Fibroblast of villous mesenchyme (primary cell): ENCODE measurements at regions not wholly inside any gene's neighbourhood (a gene's known extent, or its start where the extent isn't known, plus 50 kb on each side); places are given as distances from the start of the nearest gene placed in this dataset.

Source experiments
- DNase-seq: peaks from one replicate; pipeline ENCODE4 v3.0.0-alpha.2; 2010; ENCODE audit warnings: low read depth
- H3K4me3 ChIP-seq: 2 replicates; pipeline ENCODE4 v1.5.1; 2011; ENCODE audit warnings: low read depth, mild to moderate bottlenecking, low read length
- TF ChIP-seq, protein P1 (sequence below): IDR thresholded peaks from 2 replicates; pipeline ENCODE4 v1.5.1; 2012; ENCODE audit warnings: low read depth, mild to moderate bottlenecking, low read length; ENCODE audit not compliant: insufficient read depth

- H3K4me3 ChIP-seq: no peak overlapping the region
- TF ChIP-seq, protein P1, sequence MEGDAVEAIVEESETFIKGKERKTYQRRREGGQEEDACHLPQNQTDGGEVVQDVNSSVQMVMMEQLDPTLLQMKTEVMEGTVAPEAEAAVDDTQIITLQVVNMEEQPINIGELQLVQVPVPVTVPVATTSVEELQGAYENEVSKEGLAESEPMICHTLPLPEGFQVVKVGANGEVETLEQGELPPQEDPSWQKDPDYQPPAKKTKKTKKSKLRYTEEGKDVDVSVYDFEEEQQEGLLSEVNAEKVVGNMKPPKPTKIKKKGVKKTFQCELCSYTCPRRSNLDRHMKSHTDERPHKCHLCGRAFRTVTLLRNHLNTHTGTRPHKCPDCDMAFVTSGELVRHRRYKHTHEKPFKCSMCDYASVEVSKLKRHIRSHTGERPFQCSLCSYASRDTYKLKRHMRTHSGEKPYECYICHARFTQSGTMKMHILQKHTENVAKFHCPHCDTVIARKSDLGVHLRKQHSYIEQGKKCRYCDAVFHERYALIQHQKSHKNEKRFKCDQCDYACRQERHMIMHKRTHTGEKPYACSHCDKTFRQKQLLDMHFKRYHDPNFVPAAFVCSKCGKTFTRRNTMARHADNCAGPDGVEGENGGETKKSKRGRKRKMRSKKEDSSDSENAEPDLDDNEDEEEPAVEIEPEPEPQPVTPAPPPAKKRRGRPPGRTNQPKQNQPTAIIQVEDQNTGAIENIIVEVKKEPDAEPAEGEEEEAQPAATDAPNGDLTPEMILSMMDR: no peak
- no peak for DNase-seq
These were observed 190.6 kb downstream of the ARRDC4 start for GRCh38 chr15:98151096-98151495.

- TF ChIP-seq, protein P1: no peak
- DNase-seq: no peak
- no peak overlapping the region for H3K4me3 ChIP-seq
These were observed 191.7 kb downstream of the ARRDC4 start for GRCh38 chr15:98152156-98152555.

DNA sequence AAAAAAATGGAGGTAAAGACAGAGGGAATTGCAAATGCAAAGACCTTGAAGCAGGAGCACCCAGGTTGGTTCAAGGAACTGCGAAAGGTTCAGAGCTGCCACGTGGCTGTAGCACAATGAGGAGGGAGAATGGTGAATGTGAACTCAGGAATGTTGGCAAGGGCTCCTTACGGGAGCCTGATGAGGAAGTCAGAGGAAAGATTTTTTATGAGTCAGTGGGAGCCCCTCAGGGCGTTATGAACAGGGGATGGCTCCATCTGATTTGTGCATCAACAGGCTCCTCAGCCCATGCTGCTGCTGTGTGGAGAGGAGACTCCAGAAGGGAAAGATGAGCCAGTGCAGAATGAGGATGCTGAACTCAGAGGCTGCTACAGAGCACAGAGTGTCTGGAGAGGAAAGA is 194.4 kb downstream of the ARRDC4 start:
- peak; percentile 62 for DNase-seq
- no peak overlapping the region for H3K4me3 ChIP-seq
- TF ChIP-seq, protein P1: no peak

DNA sequence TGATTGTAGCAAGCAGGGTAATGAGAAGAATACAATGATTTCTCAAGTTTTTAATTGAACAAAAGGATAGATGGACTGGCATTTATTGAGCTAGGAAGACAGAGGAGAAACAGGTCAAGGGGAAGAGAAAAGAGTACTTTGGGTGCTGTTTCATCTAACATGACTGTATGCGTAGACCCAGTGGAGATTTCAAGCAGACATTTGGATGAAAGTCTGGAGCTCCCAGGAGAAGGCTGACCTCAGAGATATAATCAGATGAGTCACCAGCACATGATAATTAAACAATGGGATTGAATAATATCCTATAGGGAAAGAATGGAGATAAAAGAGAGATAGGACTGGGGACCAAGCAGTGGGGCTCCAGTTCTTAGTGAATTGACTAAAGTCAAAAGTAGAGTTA is 194.9 kb downstream of the ARRDC4 start:
- TF ChIP-seq, protein P1: no peak
- peak; percentile 42 for DNase-seq
- no peak overlapping the region for H3K4me3 ChIP-seq

- no peak overlapping the region for H3K4me3 ChIP-seq
- DNase-seq: no peak
- TF ChIP-seq, protein P1: no peak
These were observed 199.7 kb downstream of the ARRDC4 start for GRCh38 chr15:98160236-98160635.

DNA sequence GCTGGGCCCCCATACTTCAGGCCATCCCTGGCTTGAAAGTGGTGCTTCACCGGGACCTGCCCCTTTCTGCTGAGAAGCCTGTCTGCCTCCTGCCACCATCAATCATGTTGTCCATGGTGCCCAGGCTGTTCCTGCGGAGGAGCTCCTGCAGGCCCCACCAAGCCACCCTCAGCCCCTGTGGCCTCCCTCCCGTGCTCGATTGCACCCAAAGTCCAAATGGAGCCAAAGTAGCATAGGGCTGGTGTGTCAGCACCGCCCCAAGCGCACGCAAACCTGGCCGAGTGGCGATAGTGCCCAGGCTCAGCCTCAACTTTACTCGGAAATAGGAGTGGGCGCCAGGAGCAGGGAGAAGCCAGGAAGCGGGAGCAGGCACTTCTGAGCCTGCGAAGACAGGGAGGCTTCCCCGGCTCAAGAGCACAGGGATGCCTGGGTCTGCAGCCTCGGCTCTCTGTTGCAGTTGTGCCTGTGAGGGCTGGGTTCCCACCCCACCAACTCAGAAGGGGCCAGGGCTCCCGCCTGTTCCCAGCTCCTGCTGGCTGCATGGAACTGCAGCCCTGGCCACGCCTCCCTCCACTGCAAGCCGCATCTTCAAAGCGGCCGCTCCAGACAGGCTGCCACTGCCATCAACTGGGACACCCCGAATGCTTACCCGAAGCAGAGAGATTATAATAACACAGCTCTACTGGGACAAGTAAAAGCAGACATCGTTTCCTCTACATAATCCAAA is 203.0 kb downstream of the ARRDC4 start:
- TF ChIP-seq, protein P1: no peak
- DNase-seq: no peak
- no peak overlapping the region for H3K4me3 ChIP-seq

GRCh38 chr15:98164571-98164970 is 204.1 kb downstream of the ARRDC4 start:
- DNase-seq: no peak
- H3K4me3 ChIP-seq: no peak overlapping the region
- TF ChIP-seq, protein P1: no peak
